Activated CD4-positive, CD25-positive, alpha-beta regulatory T cell treated with anti-CD3 and anti-CD28 coated beads, Interleukin-2, amount 50 U/mL, for 72 hours (primary cell): ENCODE measurements at regions not wholly inside any gene's neighbourhood (a gene's known extent, or its start where the extent isn't known, plus 50 kb on each side); places are given as distances from the start of the nearest gene placed in this dataset.
"Not testable (repeated sequence)": the region's sequence is repeated elsewhere in the genome, so short reads cannot be mapped to it uniquely, and the experiment has no call there.

Source experiments
- DNase-seq: peaks from one replicate; pipeline ENCODE4 v3.0.0; 2021

GRCh38 chr2:238703053-238703415, 144.9 kb upstream of the TWIST2 start:
- DNase-seq: no peak

GRCh38 chr2:238703436-238703835, 144.4 kb upstream of the TWIST2 start:
- DNase-seq: no peak

GRCh38 chr2:238704471-238705225, 143.2 kb upstream of the TWIST2 start:
- DNase-seq: no peak

GRCh38 chr2:238706163-238706562, 141.7 kb upstream of the TWIST2 start:
- DNase-seq: no peak

- no peak for DNase-seq
Measured at GRCh38 chr2:238706673-238707072, 141.2 kb upstream of the TWIST2 start.

GRCh38 chr2:238709325-238710025, 138.4 kb upstream of the TWIST2 start:
- no peak for DNase-seq

- DNase-seq: no peak
Measured at GRCh38 chr2:238710032-238710735, 137.7 kb upstream of the TWIST2 start.

GRCh38 chr2:238710787-238711186, 137.1 kb upstream of the TWIST2 start:
- no peak for DNase-seq

- DNase-seq: no peak
Measured at GRCh38 chr2:238711346-238711745, 136.5 kb upstream of the TWIST2 start.

- no peak for DNase-seq
Measured at GRCh38 chr2:238712011-238712410, 135.9 kb upstream of the TWIST2 start.

GRCh38 chr2:238713198-238713826, 134.6 kb upstream of the TWIST2 start:
- DNase-seq: no peak

- no peak for DNase-seq
Measured at GRCh38 chr2:238714038-238714528, 133.8 kb upstream of the TWIST2 start.

GRCh38 chr2:238716171-238716570, 131.7 kb upstream of the TWIST2 start:
- DNase-seq: no peak

GRCh38 chr2:238716585-238716984, 131.3 kb upstream of the TWIST2 start:
- DNase-seq: no peak

GRCh38 chr2:238717084-238717483, 130.8 kb upstream of the TWIST2 start:
- DNase-seq: no peak

GRCh38 chr2:238719641-238720040, 128.2 kb upstream of the TWIST2 start:
- no peak for DNase-seq

- peak; percentile 50 for DNase-seq
Measured at GRCh38 chr2:238720232-238720672, 127.6 kb upstream of the TWIST2 start.

GRCh38 chr2:238722181-238722580, 125.7 kb upstream of the TWIST2 start:
- DNase-seq: no peak

- no peak for DNase-seq
Measured at GRCh38 chr2:238722883-238723282, 125.0 kb upstream of the TWIST2 start.

- not testable (repeated sequence) for DNase-seq
Measured at GRCh38 chr2:238723740-238724320, 124.1 kb upstream of the TWIST2 start.

- DNase-seq: no peak
Measured at GRCh38 chr2:238724728-238725127, 123.2 kb upstream of the TWIST2 start.

GRCh38 chr2:238725298-238725697, 122.6 kb upstream of the TWIST2 start:
- no peak for DNase-seq
